Progenitor cell of endocrine pancreas (in vitro differentiated cells): ENCODE measurements at regions not wholly inside any gene's neighbourhood (a gene's known extent, or its start where the extent isn't known, plus 50 kb on each side); places are given as distances from the start of the nearest gene placed in this dataset.

ENCODE experiments used
- DNase-seq: peaks from one replicate; pipeline ENCODE4 v3.0.0; 2021; ENCODE audit warnings: low spot score; ENCODE audit not compliant: unreplicated experiment
- H3K27ac Mint-ChIP-seq: 2 replicates; pipeline ENCODE4 v1.8.0; 2021; ENCODE audit warnings: mild to moderate bottlenecking, moderate library complexity, mixed read lengths
- H3K27me3 Mint-ChIP-seq: 2 replicates; pipeline ENCODE4 v1.8.0; 2021; ENCODE audit warnings: mixed read lengths
- H3K36me3 Mint-ChIP-seq: 2 replicates; pipeline ENCODE4 v1.8.0; 2022; ENCODE audit warnings: mixed read lengths; ENCODE audit not compliant: insufficient read depth
- H3K4me1 Mint-ChIP-seq: 2 replicates; pipeline ENCODE4 v1.8.0; 2021; ENCODE audit warnings: low read depth, mixed read lengths
- H3K4me3 Mint-ChIP-seq: 2 replicates; pipeline ENCODE4 v1.8.0; 2021; ENCODE audit warnings: low read depth, mild to moderate bottlenecking, moderate library complexity, mixed read lengths
- H3K9me3 Mint-ChIP-seq: 2 replicates; pipeline ENCODE4 v1.8.0; 2021; ENCODE audit warnings: low read depth, mixed read lengths
- TF ChIP-seq, protein P1 (sequence below): fragments of 200-600 bp; sonication (generic); IDR thresholded peaks from one replicate; pipeline ENCODE4 v1.5.0; 2021; ENCODE audit warnings: antibody characterized with exemption, mild to moderate bottlenecking; ENCODE audit not compliant: unreplicated experiment

DNA sequence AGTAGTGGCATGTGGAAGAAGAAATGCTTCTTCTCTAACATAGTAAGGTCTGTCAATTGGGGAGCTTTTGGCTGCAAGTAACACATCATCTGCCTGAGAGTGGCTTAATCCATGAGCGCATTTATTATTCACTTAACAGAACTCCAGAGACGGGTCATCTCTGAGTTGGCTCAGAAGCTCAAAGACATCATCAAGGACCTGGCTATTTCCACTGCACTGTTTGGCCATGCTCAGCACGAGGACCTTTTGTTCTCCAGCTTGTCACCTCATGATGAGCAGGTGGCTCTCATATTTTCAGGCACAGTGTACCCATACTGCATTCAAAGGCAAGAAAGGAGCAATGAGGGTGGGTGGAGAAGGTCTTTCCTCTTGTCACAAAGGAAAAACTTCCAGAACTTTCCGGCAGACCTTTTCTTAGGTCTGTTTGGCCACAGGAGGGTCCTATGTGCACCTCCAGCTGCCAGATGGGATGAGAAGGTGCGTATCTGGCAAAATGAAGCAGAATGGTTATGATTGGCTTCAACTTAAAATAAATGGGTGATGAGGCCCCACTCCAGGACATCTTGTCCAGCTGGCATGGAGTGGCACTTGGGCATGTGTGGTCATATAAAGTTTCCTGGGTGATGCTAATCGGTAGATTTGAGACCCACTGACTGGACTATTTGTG lies 55.6 kb upstream of the SHH start:
- H3K27me3 Mint-ChIP-seq: peaks cover 74% of the 10 kb centered on the region
- H3K27ac Mint-ChIP-seq: no peak overlapping the region

DNA sequence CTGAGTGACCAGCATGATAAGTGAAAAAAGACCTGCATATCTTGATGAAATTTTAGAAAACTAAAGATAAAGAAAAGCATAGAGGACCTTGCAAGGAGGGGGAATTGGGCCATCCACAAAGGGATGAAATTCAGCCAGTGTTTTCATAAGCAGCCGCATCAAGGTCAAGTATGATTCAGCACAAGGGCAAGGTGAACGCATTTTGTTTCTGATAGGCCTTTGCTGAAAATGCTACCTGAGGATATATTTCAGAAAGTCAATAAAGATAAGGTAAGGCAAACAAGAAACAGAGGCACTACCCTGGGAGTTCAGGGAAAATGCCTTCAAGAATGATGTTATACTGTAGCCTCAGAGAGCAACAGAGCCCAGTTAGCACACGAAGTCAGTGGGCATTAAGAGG lies 55.0 kb upstream of the SHH start:
- Mint-ChIP-seq H3K4me3 (no peak overlapping the region), H3K27me3 (peaks cover 74% of the 10 kb centered on the region), H3K27ac (no peak overlapping the region), H3K9me3 (peaks cover 4% of the 10 kb centered on the region), H3K36me3 (no peaks in the 10 kb centered on the region), H3K4me1 (peaks cover 15% of the 10 kb centered on the region)
- no peak for DNase-seq
- TF ChIP-seq, protein P1, sequence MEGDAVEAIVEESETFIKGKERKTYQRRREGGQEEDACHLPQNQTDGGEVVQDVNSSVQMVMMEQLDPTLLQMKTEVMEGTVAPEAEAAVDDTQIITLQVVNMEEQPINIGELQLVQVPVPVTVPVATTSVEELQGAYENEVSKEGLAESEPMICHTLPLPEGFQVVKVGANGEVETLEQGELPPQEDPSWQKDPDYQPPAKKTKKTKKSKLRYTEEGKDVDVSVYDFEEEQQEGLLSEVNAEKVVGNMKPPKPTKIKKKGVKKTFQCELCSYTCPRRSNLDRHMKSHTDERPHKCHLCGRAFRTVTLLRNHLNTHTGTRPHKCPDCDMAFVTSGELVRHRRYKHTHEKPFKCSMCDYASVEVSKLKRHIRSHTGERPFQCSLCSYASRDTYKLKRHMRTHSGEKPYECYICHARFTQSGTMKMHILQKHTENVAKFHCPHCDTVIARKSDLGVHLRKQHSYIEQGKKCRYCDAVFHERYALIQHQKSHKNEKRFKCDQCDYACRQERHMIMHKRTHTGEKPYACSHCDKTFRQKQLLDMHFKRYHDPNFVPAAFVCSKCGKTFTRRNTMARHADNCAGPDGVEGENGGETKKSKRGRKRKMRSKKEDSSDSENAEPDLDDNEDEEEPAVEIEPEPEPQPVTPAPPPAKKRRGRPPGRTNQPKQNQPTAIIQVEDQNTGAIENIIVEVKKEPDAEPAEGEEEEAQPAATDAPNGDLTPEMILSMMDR: no peak

More for the DNA sequence above, 55.6 kb upstream of the SHH start:
- no peak overlapping the region for H3K4me3 Mint-ChIP-seq
- TF ChIP-seq, protein P1: no peak
- no peaks in the 10 kb centered on the region for H3K36me3 Mint-ChIP-seq
- H3K4me1 Mint-ChIP-seq: peaks cover 20% of the 10 kb centered on the region
- DNase-seq: no peak
- peaks cover 4% of the 10 kb centered on the region for H3K9me3 Mint-ChIP-seq

DNA sequence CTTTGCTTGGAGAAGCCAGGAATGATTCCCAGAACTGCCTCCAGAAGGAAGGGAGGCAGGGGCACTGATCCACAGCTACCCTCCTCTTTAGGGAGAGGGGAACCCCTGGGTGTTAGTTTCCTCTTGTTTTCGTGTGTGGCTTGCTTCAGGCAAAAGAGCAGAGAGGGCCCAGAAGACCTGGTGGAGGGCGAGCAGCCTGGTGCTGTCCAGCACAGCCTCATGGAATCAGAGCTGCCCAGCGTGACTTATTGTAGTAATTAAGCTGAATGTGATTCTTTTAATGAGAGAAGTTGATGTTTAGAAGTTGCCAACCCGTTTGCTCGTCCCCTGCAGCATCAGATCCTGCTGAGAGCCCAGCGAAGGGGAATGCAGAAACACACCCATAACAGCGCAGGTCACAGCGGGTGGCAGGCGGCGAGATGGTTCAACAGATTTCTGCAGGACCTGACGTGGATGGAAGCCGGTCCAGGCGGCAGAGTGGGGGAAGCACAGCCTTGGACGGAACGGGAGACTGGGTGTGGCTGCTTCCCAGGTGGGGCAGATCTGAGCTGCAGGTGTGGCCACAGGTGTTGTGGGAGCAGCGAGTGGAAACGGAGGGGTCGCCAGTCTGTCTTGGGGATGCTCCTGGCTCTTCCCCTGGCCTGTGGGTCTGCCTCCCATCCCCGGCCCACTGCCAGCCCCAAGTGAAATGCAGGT lies 53.7 kb upstream of the SHH start:
- H3K4me1 Mint-ChIP-seq: peaks cover 19% of the 10 kb centered on the region
- no peak overlapping the region for H3K27ac Mint-ChIP-seq
- peaks cover 4% of the 10 kb centered on the region for H3K9me3 Mint-ChIP-seq
- TF ChIP-seq, protein P1: no peak
- H3K4me3 Mint-ChIP-seq: no peak overlapping the region
- DNase-seq: no peak
- peaks cover 63% of the 10 kb centered on the region for H3K27me3 Mint-ChIP-seq
- H3K36me3 Mint-ChIP-seq: no peaks in the 10 kb centered on the region

DNA sequence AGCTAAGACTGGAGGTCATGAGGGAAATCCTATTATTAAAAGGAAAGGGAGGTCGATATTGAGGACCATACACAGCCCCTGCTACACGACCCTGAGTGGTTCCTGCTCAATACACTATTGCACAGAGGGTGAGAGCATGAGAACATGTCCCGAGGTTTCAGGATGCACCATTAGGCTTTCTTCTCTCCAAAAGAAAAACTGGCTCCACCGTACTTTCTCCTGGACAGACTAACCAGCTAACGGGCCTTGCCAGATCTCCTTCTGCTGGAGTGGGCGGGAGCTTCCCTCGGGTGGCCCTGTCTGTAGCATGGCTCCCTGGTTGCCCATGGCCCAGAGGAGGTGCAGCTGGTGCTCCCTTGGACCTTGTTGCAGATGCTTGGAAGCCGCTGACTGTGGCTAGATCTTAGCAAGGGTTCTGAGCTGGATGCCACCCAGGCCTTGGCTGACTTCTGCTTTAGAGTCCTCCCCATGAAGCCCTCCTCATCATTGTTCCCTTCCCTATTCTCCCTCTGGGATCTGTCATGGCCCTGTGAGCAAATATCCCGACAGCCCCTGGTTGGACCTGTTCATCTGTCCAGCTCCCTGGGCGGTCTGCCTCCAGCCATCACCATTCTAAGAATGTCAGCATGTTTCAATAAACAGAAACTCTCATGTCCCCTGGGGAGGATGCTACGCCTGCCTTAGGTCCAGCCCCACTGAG lies 52.9 kb upstream of the SHH start:
- H3K4me3 Mint-ChIP-seq: no peak overlapping the region
- no peak overlapping the region for H3K27ac Mint-ChIP-seq
- H3K36me3 Mint-ChIP-seq: no peaks in the 10 kb centered on the region
- peaks cover 4% of the 10 kb centered on the region for H3K9me3 Mint-ChIP-seq
- TF ChIP-seq, protein P1: no peak
- no peak for DNase-seq
- peaks cover 55% of the 10 kb centered on the region for H3K27me3 Mint-ChIP-seq
- H3K4me1 Mint-ChIP-seq: peaks cover 16% of the 10 kb centered on the region

DNA sequence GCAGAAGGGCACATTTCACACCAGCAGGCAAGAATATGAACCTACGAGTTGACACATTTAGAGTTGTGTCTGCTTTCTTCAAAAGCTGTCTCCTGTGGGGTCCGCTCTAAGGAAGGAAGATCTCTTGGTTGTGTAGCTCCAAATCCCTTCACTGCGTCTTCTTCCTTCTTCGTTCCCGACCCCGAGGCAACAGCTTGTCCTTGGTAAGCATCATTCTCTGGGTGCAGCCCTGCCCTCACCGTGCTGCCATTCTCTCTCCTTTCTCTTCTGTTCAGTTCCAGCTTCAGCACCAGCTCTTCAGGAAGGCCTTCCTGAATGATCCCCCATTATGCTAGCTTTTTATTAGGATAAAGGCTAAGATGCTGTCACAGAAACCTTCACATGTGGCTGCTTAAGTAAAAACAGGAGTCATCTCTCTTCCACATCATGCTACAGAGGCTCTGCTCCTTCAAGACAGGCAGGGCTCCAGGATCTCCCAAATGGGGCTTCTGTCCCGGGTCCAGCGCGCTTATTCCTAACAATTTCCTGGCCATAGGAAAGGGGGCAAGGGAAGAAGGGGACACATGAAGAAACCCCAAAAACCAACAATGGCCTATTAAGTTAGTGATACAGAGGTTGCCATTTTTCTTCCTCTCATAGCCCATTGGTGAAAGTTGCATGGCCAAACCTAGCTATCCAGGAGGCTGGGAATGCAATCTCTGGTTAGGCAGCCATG lies 52.2 kb upstream of the SHH start:
- Mint-ChIP-seq H3K36me3 (no peaks in the 10 kb centered on the region), H3K27ac (no peak overlapping the region), H3K27me3 (peaks cover 54% of the 10 kb centered on the region), H3K4me1 (peaks cover 16% of the 10 kb centered on the region), H3K9me3 (peaks cover 4% of the 10 kb centered on the region), H3K4me3 (no peak overlapping the region)
- DNase-seq: no peak
- TF ChIP-seq, protein P1: no peak
